ENCODE measurements at regions not wholly inside any gene's neighbourhood (a gene's known extent, or its start where the extent isn't known, plus 50 kb on each side); places are given as distances from the start of the nearest gene placed in this dataset.

GRCh38 chr14:35201066-35201465 is 78.7 kb downstream of the PRORP start:
- H3K4me3 ChIP-seq, result no peak overlapping the region
- ChIA-PET POLR2A (no interaction called here), CTCF (interaction anchor here (1.4 to 2.8 kb wide), 2 partner anchors 13 to 212 kb away, joined by 4 to 13 read pairs; no protein-coding TSS in a partner anchor)
- H3K4me2 ChIP-seq, result no peak overlapping the region
- ATAC-seq (no peak), FAIRE-seq (peak; percentile 13), DNase-seq (ENCODE audit: low read depth in 1 of 2, low spot score in 1 of 2) (no peak)
- 86% methylated on average over 3 of the region's 3 CpGs for WGBS (ENCODE audit: missing lambda C conversion rate)
- H3K9me3 ChIP-seq, result no peaks in the 10 kb centered on the region
- no peak overlapping the region for H3K27ac ChIP-seq
- TF ChIP-seq SMC3 (IDR thresholded peaks at IDR 0.05), result no peak
- H3K4me1 ChIP-seq, result peaks cover 14% of the 10 kb centered on the region

- Histone ChIP-seq H3K27ac (no peak overlapping the region; a peak in 1 of 6 replicates), H3K9me3 (no peaks in the 10 kb centered on the region), H3K4me1 (peaks cover 3% of the 10 kb centered on the region; the same call in 2 of the 3 replicates), H3K4me3 (no peak overlapping the region), H3K4me2 (no peak overlapping the region)
- POLR2A ChIA-PET, result no interaction called here
- CTCF ChIA-PET, result interaction anchor here (2.8 kb wide), 1 partner anchor 12 kb away, joined by 13 read pairs; no protein-coding TSS in a partner anchor
- no peak for FAIRE-seq
- DNase-seq (ENCODE audit: low read depth in 1 of 2, low spot score in 1 of 2), result no peak
- 98% methylated on average over 3 of the region's 3 CpGs for WGBS (ENCODE audit: missing lambda C conversion rate)
- TF ChIP-seq PHF8 (IDR thresholded peaks at IDR 0.05; ENCODE audit: borderline replicate concordance, low read depth), result no peak
- TF ChIP-seq POLR2A (IDR thresholded peaks at IDR 0.05; ENCODE audit: low read length), result no peak
- TF ChIP-seq CBX2 (IDR thresholded peaks at IDR 0.05; ENCODE audit: borderline replicate concordance, low read depth), result no peak
- no peak for TF ChIP-seq RFX5 (IDR thresholded peaks at IDR 0.05)
- TF ChIP-seq BHLHE40 (IDR thresholded peaks at IDR 0.05; ENCODE audit: low read depth, low read length), result no peak
- no peak for TF ChIP-seq RAD21 (conservative IDR thresholded peaks at IDR 0.05 in 1 of 2, IDR thresholded peaks at IDR 0.05 in 1 of 2)
- no peak for TF ChIP-seq MYC (IDR thresholded peaks at IDR 0.05; ENCODE audit: borderline replicate concordance, low read length)
- no peak for TF ChIP-seq JUN (IDR thresholded peaks at IDR 0.05)
- TF ChIP-seq EHMT2 (IDR thresholded peaks at IDR 0.05; ENCODE audit: low read depth), result no peak
- TF ChIP-seq FOXS1 (CRISPR knock-in tag; IDR thresholded peaks at IDR 0.05), result no peak
- no peak for TF ChIP-seq HDAC2 (IDR thresholded peaks at IDR 0.05)
- TF ChIP-seq SREBF2 (IDR thresholded peaks at IDR 0.05), result no peak
- no peak for TF ChIP-seq HEYL (CRISPR knock-in tag; IDR thresholded peaks at IDR 0.05)
- no peak for TF ChIP-seq FOSL2 (IDR thresholded peaks at IDR 0.05)
- TF ChIP-seq FOSL2 (CRISPR knock-in tag; IDR thresholded peaks at IDR 0.05), result no peak
- no peak for TF ChIP-seq MAZ (IDR thresholded peaks at IDR 0.05; ENCODE audit: borderline replicate concordance, low read depth, low read length)
- no peak for ATAC-seq
Observed at GRCh38 chr14:35202195-35202594, 79.8 kb downstream of the PRORP start.

GRCh38 chr14:35205737-35206136 is 83.4 kb downstream of the PRORP start:
- no peak overlapping the region; a peak in 1 of 6 replicates for H3K27ac ChIP-seq
- FAIRE-seq (no peak), ATAC-seq (no peak), DNase-seq (ENCODE audit: low read depth in 1 of 2, low spot score in 1 of 2) (no peak)
- H3K9me3 ChIP-seq, result no peaks in the 10 kb centered on the region
- H3K4me2 ChIP-seq, result no peak overlapping the region
- no peak overlapping the region for H3K4me3 ChIP-seq
- WGBS (ENCODE audit: missing lambda C conversion rate), result 80% methylated on average over 2 of the region's 2 CpGs
- ChIA-PET POLR2A (no interaction called here), CTCF (interaction anchor here (1.2 kb wide), 1 partner anchor 11 kb away, joined by 4 read pairs; no protein-coding TSS in a partner anchor)
- H3K4me1 ChIP-seq, result no peaks in the 10 kb centered on the region
- TF ChIP-seq CEBPB (IDR thresholded peaks at IDR 0.05) (no peak), POLR2A (IDR thresholded peaks at IDR 0.05; ENCODE audit: low read length) (no peak), MAZ (IDR thresholded peaks at IDR 0.05; ENCODE audit: borderline replicate concordance, low read depth, low read length) (no peak), TP53 (CRISPR knock-in tag; IDR thresholded peaks at IDR 0.05) (no peak), CHD2 (IDR thresholded peaks at IDR 0.05; ENCODE audit: low read length, partially characterized antibody) (no peak), SREBF2 (IDR thresholded peaks at IDR 0.05) (no peak), FOSL2 (IDR thresholded peaks at IDR 0.05) (no peak), FOSL2 (CRISPR knock-in tag; IDR thresholded peaks at IDR 0.05) (no peak), JUN (IDR thresholded peaks at IDR 0.05) (no peak)

- no peak for FAIRE-seq
- Histone ChIP-seq H3K9me3 (no peaks in the 10 kb centered on the region), H3K4me1 (peaks cover 29% of the 10 kb centered on the region), H3K4me2 (no peak overlapping the region), H3K4me3 (no peak overlapping the region), H3K27ac (no peak overlapping the region; a peak in 1 of 6 replicates)
- TF ChIP-seq POLR2AphosphoS2 (conservative IDR thresholded peaks at IDR 0.05; ENCODE audit: low read length), result no peak
- peak; percentile 54 for TF ChIP-seq MAFK (IDR thresholded peaks at IDR 0.05; ENCODE audit: partially characterized antibody)
- CTCF ChIA-PET, result no interaction called here
- POLR2A ChIA-PET, result no interaction called here
- ATAC-seq, result no peak
- WGBS (ENCODE audit: missing lambda C conversion rate), result 74% methylated on average over 2 of the region's 2 CpGs
- no peak for DNase-seq (ENCODE audit: low read depth in 1 of 2, low spot score in 1 of 2)
Observed at GRCh38 chr14:35211067-35211466, 81.1 kb upstream of the PSMA6 start.

Measured in A549 (cell line).